Activated T-cell treated with anti-CD3 and anti-CD28 coated beads, Interleukin-2, amount 50 U/mL, for 4 hours (primary cell): ENCODE measurements at regions not wholly inside any gene's neighbourhood (a gene's known extent, or its start where the extent isn't known, plus 50 kb on each side); places are given as distances from the start of the nearest gene placed in this dataset.
A peak's percentile ranks its signal among the peaks of the same experiment; 100 is the strongest.
"Not testable (repeated sequence)": the region's sequence is repeated elsewhere in the genome, so short reads cannot be mapped to it uniquely, and the experiment has no call there.

Source experiments
- ATAC-seq, 2 donors: fragments of 200-7000 bp; cut with Tn5 transposase; one replicate each; pipeline ENCODE4 v1.10.0; 2021
- DNase-seq: peaks from one replicate; pipeline ENCODE4 v3.0.0-alpha.2; 2020
- H3K27me3 Mint-ChIP-seq: one replicate; pipeline ENCODE4 v1.8.0; 2021; ENCODE audit warnings: low read depth, mixed read lengths
- H3K36me3 Mint-ChIP-seq: one replicate; pipeline ENCODE4 v1.8.0; 2022; ENCODE audit warnings: mixed read lengths; ENCODE audit not compliant: insufficient read depth
- H3K4me1 Mint-ChIP-seq: one replicate; pipeline ENCODE4 v1.8.0; 2021; ENCODE audit warnings: low read depth, mixed read lengths
- H3K4me3 Mint-ChIP-seq: one replicate; pipeline ENCODE4 v1.8.0; 2021; ENCODE audit warnings: mild to moderate bottlenecking, moderate library complexity, mixed read lengths
- H3K9me3 Mint-ChIP-seq: one replicate; pipeline ENCODE4 v1.8.0; 2021; ENCODE audit warnings: mixed read lengths

DNA sequence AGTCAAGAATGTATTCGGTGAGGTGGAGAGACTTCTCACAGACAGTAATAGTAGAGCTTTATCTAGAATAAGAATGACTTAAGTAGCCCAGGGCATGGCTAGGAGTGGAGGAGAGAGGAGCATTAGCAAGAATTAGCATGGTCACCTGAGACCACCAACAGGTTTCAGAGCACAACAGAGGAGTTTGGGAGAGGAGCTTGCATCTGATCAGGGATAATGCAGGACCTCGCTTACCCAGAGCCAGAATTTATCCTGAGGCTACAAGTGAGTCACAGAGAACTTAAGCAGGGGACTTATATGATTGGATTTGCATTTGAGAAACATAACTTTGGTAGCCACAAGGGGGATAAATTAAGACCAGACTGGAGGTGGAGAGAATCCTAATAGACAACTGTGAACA, 102.1 kb upstream of the FNDC3A start:
- DNase-seq (no peak), ATAC-seq (no peak)
- H3K36me3 Mint-ChIP-seq: no peaks in the 10 kb centered on the region
- H3K4me3 Mint-ChIP-seq: no peak overlapping the region
- no peaks in the 10 kb centered on the region for H3K9me3 Mint-ChIP-seq
- no peaks in the 10 kb centered on the region for H3K27me3 Mint-ChIP-seq
- no peaks in the 10 kb centered on the region for H3K4me1 Mint-ChIP-seq

DNA sequence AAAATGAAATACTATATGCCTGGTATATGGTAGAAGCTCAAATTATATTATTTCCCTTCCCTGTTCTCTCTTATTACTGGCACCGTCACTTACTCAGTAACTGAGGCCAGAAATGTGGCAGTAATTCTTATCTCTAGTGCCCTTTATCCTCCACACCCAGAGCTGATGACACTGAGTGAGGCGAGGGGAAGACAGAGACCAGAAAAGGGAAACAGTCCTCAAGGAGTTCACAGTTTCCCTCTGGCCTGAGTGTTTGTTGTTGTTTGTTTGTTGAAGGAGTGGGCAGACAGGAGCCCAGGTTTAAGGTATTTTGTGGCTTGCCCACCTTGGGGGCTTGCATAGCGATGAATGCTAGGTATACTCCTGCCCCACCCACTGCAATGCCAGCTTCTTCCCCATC, 101.5 kb upstream of the FNDC3A start:
- Mint-ChIP-seq H3K4me3 (no peak overlapping the region), H3K27me3 (no peaks in the 10 kb centered on the region), H3K4me1 (peaks cover 2% of the 10 kb centered on the region), H3K36me3 (no peaks in the 10 kb centered on the region), H3K9me3 (no peaks in the 10 kb centered on the region)
- no peak for ATAC-seq
- DNase-seq: no peak

DNA sequence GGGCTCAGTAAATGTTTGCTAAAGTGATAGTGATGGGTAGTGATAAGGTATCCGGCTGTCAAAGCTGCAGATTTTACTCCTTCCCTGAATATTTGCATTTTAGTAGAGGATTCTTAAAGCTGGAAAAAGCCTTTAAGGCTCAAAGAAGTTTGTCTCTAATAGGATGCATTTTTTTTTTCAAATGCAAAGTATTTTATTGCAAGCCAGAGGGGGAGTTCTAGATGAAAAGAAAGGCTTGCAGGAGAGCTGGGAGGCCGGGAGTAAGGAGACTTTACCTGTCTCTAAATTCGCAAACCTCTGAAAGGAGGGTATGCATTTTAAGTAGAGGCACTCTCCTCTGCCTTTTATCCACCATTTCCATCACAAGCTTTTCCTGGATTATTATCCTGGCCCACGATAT, 100.7 kb upstream of the FNDC3A start:
- no peaks in the 10 kb centered on the region for H3K9me3 Mint-ChIP-seq
- no peak for DNase-seq
- H3K4me1 Mint-ChIP-seq: peaks cover 11% of the 10 kb centered on the region
- H3K36me3 Mint-ChIP-seq: no peaks in the 10 kb centered on the region
- no peak for ATAC-seq
- H3K27me3 Mint-ChIP-seq: no peaks in the 10 kb centered on the region
- no peak overlapping the region for H3K4me3 Mint-ChIP-seq

DNA sequence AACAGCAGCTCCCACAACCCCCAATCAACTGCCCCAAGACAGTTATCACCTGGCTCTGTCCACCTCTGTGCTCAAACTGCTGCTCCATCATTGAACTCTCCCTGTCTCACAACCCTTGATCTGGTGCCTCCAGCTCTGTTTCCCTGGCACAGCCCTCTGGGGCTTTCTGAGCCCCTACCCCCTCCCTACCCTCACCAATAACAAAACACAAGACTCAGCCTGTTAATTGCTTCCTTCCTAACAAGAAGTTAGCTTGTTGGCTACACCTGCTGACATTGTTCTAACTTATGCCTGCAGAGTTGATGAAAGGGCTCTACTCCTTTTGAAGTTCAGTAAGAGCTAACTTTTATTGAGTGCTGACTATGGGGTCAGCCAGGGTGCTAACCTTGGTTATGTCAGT, 99.4 kb upstream of the FNDC3A start:
- Mint-ChIP-seq H3K9me3 (no peaks in the 10 kb centered on the region), H3K4me1 (peaks cover 22% of the 10 kb centered on the region), H3K27me3 (no peaks in the 10 kb centered on the region), H3K36me3 (no peaks in the 10 kb centered on the region), H3K4me3 (no peak overlapping the region)
- DNase-seq: no peak
- ATAC-seq: no peak

DNA sequence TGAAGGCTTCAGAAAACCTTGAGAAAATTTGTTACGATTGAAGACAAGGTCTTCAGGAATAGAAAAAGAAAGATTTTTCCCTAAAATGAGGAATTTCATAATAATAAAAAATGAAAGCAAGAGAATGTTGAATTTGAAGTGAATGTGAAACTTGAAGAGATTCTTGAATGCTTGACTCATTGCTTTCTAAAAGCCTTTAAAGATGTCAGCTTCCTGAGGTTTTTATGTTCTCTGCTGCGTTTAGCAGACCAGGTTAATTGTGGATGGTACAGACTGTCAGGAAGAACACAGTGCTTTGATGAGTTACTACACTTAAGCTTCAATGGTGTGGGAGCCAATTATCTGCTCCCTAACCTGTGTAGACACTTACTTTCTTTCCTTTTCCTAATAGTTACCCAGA, 96.3 kb upstream of the FNDC3A start:
- no peaks in the 10 kb centered on the region for H3K9me3 Mint-ChIP-seq
- H3K4me1 Mint-ChIP-seq: peaks cover 43% of the 10 kb centered on the region
- H3K27me3 Mint-ChIP-seq: no peaks in the 10 kb centered on the region
- no peaks in the 10 kb centered on the region for H3K36me3 Mint-ChIP-seq
- ATAC-seq (peak; percentile 33 to 35), DNase-seq (no peak)
- H3K4me3 Mint-ChIP-seq: peak overlapping the region; percentile 25

DNA sequence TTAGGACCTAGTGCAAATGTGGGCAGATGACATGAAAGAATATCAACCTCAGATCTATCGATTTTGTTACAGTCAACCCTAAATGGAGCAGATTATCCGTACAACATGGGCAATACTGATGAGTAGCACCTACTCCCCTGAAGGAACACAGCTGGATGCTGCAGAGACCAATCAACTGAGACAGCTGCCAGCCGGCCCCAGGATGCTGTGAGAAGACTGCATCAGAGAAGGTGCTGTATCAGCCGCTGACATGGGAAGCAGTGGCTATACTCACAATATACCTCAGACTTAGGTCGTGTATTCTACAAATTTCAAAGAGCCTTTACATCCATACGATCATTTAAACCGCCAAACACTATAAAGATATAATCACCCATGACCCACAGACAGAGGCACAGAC, 95.9 kb upstream of the FNDC3A start:
- H3K9me3 Mint-ChIP-seq: no peaks in the 10 kb centered on the region
- H3K4me1 Mint-ChIP-seq: peaks cover 46% of the 10 kb centered on the region

DNA sequence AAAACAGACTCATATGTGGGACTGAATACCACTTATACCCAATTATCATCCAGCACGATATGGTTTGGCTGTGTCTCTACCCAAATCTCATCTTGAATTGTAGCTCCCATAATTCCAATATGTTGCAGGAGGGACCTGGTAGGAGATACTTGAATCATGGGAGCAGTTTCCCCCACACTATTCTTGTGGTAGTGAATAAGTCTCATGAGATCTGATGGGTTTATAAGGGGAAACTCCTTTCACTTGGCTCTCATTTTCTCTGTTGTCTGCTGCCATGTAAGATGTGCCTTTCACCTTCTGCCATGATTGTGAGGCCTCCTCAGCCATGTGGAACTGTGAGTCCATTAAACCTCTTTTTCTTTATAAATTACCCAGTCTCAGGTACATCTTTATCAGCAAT, 91.9 kb upstream of the FNDC3A start:
- ATAC-seq: peak in 1 of 2 donors; percentile 15
- H3K4me3 Mint-ChIP-seq: peak overlapping the region; percentile 38
- not testable (repeated sequence) for H3K9me3 Mint-ChIP-seq, H3K36me3 Mint-ChIP-seq, H3K27me3 Mint-ChIP-seq, DNase-seq
- H3K4me1 Mint-ChIP-seq: peaks cover 58% of the 10 kb centered on the region

More for the DNA sequence above, 95.9 kb upstream of the FNDC3A start:
- no peaks in the 10 kb centered on the region for H3K27me3 Mint-ChIP-seq
- peak overlapping the region; percentile 25 for H3K4me3 Mint-ChIP-seq
- DNase-seq (no peak), ATAC-seq (no peak)
- H3K36me3 Mint-ChIP-seq: no peaks in the 10 kb centered on the region

DNA sequence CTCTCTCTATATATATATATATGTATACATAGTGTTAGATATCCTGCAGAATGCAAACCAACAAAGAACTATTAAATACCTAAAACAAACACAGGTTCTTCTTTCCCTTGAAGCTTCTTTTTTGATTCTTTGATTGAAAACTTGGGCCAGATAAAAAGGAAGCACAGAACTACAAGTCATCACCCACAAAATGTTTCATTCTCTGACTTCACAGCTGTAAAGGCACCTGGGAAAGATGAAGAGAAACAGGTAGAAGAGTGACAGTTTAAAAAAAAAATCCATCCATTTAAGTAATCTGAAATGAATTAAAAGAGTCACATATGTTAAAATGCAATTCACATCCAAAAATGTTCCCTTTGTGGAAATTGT, 90.7 kb upstream of the FNDC3A start:
- Mint-ChIP-seq H3K4me1 (peaks cover 52% of the 10 kb centered on the region), H3K36me3 (no peaks in the 10 kb centered on the region), H3K4me3 (peak overlapping the region; percentile 21), H3K27me3 (no peaks in the 10 kb centered on the region), H3K9me3 (no peaks in the 10 kb centered on the region)
- ATAC-seq: no peak
- DNase-seq: no peak

DNA sequence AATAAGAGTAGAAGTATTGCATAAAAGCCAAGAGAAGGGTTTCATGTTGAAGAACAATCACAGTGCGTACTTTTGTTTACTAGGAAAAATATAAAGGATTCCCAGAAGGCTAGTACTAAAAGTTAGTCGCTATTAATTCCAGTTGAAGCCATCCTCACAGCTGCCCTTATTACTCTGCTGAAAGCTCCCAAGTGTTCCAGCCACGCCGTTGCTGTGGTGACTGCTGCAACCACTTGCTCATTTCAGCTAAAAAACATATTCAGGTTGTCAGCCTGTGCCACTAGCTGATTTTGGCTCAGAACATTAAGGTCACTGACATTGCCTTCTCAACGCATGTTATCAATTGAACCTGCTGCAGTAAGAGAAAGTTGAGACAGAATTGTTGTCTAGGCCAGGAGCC, 87.1 kb upstream of the FNDC3A start:
- Mint-ChIP-seq H3K4me1 (peaks cover 51% of the 10 kb centered on the region), H3K36me3 (no peaks in the 10 kb centered on the region)

DNA sequence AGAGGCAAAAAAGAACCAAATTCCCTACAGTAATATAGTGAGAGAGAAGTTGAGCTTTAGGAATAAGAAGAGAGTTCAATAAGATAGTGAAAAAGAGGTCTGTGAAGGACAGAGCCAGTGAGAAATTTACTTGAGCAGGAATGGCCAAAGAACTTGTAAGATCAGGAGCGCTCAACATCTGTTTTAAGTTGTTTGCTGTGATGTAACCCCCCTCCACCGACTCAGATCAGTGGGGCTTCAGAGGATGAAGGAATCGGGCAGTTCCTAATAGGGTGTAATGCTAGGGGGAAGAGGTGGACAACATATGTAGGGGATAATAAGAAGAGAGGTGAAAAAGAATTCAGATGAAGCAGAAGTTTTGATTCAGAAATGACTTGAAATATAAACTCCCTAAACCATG, 85.3 kb upstream of the FNDC3A start:
- H3K4me1 Mint-ChIP-seq: peaks cover 36% of the 10 kb centered on the region
- DNase-seq (no peak), ATAC-seq (no peak)
- no peaks in the 10 kb centered on the region for H3K36me3 Mint-ChIP-seq
- no peaks in the 10 kb centered on the region for H3K27me3 Mint-ChIP-seq
- no peak overlapping the region for H3K4me3 Mint-ChIP-seq
- peaks cover 3% of the 10 kb centered on the region for H3K9me3 Mint-ChIP-seq

More for the DNA sequence above, 87.1 kb upstream of the FNDC3A start:
- no peak for DNase-seq
- H3K4me3 Mint-ChIP-seq: no peak overlapping the region
- H3K27me3 Mint-ChIP-seq: no peaks in the 10 kb centered on the region
- ATAC-seq: no peak
- peaks cover 3% of the 10 kb centered on the region for H3K9me3 Mint-ChIP-seq

DNA sequence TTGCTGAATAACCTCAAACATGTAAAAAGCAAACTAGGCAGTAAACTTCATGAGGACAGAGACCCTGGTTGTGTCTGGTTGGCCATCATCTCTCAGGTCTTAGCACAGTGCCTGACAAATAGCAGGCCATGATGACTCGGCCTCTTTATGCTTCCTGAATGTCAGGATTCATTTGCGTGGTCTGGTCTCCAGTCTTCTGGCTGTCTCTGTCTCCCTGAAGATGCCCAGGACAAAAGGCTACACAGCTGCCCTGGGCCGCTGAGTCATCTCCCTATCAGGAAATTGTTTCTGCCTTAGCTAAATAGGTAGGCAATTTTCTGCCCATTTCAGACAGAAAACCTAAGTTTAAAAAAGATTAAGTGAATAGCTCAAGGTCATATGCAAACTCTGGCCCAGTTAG, 84.1 kb upstream of the FNDC3A start:
- Mint-ChIP-seq H3K9me3 (peaks cover 3% of the 10 kb centered on the region), H3K4me1 (peaks cover 30% of the 10 kb centered on the region), H3K4me3 (no peak overlapping the region), H3K27me3 (peaks cover 2% of the 10 kb centered on the region), H3K36me3 (no peaks in the 10 kb centered on the region)
- DNase-seq (no peak), ATAC-seq (no peak)

DNA sequence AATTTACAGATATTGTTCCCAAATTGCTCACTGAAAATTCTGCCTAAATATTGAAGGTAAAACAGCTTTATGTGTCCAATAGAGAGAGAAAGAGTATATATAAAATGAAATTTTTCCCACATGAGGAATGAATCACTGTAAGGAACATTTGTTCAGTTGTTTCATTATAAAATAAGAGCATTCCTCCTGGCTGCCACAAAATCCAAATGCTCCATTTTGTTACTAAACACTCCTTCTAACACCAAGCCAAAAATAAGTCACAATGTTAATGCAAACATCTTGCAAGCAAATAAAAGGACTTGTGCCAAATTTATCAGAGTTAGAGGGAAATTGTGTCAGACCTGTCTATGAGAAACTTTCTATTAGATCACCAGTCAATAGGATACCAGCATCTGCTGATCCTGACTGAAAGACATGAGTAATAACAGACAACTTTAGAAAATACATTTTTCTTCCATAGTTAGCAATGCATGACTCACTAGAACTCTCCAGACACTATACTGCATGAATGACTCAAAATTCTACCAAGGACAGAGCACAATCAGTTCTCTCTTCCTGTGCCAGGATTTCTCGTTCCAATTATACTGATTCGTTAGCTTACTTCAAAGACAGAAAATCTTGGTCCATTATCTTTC, 83.5 kb upstream of the FNDC3A start:
- Mint-ChIP-seq H3K36me3 (no peaks in the 10 kb centered on the region), H3K4me1 (peaks cover 30% of the 10 kb centered on the region), H3K27me3 (peaks cover 2% of the 10 kb centered on the region), H3K9me3 (peaks cover 3% of the 10 kb centered on the region), H3K4me3 (no peak overlapping the region)
- ATAC-seq (peak; percentile 96 to 98), DNase-seq (no peak)

DNA sequence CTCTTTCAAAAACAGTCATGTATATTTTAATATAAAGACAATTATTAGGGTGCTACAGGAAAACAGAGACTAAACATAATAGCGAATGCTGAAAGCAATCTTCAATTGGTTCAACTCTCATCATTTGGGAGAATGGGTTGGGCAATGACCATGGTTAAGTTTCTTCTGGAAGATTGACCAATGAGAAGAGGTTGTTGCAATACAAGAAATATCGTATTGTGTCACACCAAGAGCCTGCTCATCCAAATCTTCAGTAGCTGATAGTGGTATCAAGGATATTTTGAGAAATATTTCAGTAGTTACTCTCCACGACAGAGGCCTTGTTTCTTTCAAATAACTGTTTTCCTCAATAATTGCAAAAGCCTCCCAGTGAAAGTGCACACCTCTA, 83.0 kb upstream of the FNDC3A start:
- Mint-ChIP-seq H3K27me3 (peaks cover 2% of the 10 kb centered on the region), H3K4me1 (peaks cover 30% of the 10 kb centered on the region), H3K36me3 (no peaks in the 10 kb centered on the region), H3K9me3 (peaks cover 3% of the 10 kb centered on the region), H3K4me3 (no peak overlapping the region)
- ATAC-seq (no peak), DNase-seq (no peak)

DNA sequence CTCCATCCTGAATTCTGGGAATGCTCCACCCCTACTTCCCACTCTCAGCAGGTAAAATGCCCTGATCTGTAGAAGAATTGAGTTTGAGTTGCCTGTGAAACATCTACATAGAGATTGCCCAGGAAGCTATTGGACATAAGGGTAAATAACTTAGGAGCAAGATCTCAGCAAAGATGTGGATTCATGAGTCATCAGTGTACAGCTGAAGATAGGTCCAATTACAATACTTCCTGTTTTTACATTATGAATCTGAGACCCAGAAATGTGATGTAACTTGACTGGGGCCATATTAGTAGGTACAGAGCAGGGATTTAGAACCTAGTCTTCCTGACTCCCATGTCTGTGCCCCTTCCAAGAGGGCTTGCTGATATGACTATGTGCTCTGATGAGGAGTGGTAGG, 79.4 kb upstream of the FNDC3A start:
- peaks cover under 1% of the 10 kb centered on the region for H3K9me3 Mint-ChIP-seq
- ATAC-seq (no peak), DNase-seq (no peak)
- peaks cover 8% of the 10 kb centered on the region for H3K27me3 Mint-ChIP-seq
- H3K4me1 Mint-ChIP-seq: peaks cover 17% of the 10 kb centered on the region
- H3K4me3 Mint-ChIP-seq: no peak overlapping the region
- no peaks in the 10 kb centered on the region for H3K36me3 Mint-ChIP-seq

DNA sequence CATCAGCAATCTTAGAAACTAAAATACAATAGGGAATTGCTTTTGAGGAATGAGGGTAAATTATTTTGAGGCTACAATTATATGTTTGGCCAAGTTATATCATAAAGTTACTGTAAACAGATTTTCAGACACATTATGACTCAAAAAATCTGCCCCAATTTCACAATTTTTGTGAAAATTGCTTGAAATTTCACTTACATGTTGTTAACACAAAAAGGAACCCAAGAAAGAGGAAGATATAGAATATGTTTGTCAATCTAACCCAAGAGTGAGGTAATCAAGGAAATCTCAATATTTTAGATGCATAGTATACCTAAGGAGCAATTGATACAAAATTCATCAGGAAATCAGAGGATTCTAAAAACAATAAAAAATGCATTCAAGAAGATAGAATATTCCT, 73.9 kb upstream of the FNDC3A start:
- no peak overlapping the region for H3K4me3 Mint-ChIP-seq
- ATAC-seq: no peak
- DNase-seq: no peak
- no peaks in the 10 kb centered on the region for H3K9me3 Mint-ChIP-seq
- peaks cover 2% of the 10 kb centered on the region for H3K4me1 Mint-ChIP-seq
- peaks cover 10% of the 10 kb centered on the region for H3K27me3 Mint-ChIP-seq
- H3K36me3 Mint-ChIP-seq: no peaks in the 10 kb centered on the region

DNA sequence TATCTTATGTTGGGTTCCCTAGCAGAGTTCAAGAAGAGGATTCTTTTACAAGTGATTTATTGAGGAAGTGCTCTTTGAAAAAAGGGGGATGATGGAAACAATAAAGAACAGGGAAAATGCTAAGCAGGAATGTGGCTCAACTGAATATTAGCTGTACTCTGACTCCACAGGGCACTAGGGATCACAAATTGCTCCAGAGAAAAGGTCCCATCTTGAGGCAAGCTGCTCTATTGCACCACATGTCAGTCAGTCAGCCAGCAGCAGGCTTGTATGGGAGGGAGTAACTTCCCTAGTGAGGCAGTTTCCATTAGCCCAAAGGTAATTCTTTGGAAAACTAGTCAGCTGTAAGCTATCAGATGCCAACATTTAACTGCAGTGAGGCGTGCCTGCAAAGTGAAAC, 73.3 kb upstream of the FNDC3A start:
- Mint-ChIP-seq H3K36me3 (no peaks in the 10 kb centered on the region), H3K27me3 (peaks cover 10% of the 10 kb centered on the region), H3K4me1 (peaks cover 2% of the 10 kb centered on the region), H3K4me3 (no peak overlapping the region), H3K9me3 (no peaks in the 10 kb centered on the region)
- no peak for ATAC-seq
- no peak for DNase-seq
